Body of pancreas (tissue), 4 donors: ENCODE measurements at regions not wholly inside any gene's neighbourhood (a gene's known extent, or its start where the extent isn't known, plus 50 kb on each side); places are given as distances from the start of the nearest gene placed in this dataset.

ENCODE experiments used
- POLR2A ChIP-seq, 3 donors: fragments of 450-650 bp; IDR thresholded peaks; one replicate each; pipeline ENCODE4 v1.6.1; 2016; ENCODE audit warnings: antibody characterized with exemption in 3 of 3, mild to moderate bottlenecking in 2 of 3
- TF ChIP-seq, protein P1 (sequence below), 7 experiments: fragments of 450-650 bp in 4 of 7; fragments of 200-600 bp in 3 of 7; sonication (generic) in 3 of 7; IDR thresholded peaks; one replicate each; pipeline ENCODE4 v1.5.1; 2016 to 2019; ENCODE audit warnings: antibody characterized with exemption in 7 of 7

GRCh38 chr2:106706283-106706682 is 179.7 kb downstream of the ST6GAL2 start:
- TF ChIP-seq, protein P1, sequence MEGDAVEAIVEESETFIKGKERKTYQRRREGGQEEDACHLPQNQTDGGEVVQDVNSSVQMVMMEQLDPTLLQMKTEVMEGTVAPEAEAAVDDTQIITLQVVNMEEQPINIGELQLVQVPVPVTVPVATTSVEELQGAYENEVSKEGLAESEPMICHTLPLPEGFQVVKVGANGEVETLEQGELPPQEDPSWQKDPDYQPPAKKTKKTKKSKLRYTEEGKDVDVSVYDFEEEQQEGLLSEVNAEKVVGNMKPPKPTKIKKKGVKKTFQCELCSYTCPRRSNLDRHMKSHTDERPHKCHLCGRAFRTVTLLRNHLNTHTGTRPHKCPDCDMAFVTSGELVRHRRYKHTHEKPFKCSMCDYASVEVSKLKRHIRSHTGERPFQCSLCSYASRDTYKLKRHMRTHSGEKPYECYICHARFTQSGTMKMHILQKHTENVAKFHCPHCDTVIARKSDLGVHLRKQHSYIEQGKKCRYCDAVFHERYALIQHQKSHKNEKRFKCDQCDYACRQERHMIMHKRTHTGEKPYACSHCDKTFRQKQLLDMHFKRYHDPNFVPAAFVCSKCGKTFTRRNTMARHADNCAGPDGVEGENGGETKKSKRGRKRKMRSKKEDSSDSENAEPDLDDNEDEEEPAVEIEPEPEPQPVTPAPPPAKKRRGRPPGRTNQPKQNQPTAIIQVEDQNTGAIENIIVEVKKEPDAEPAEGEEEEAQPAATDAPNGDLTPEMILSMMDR (IDR thresholded peaks at IDR 0.05), result no peak
- no peak for TF ChIP-seq POLR2A (IDR thresholded peaks at IDR 0.05)
